H1 (cell line): ENCODE measurements at regions not wholly inside any gene's neighbourhood (a gene's known extent, or its start where the extent isn't known, plus 50 kb on each side); places are given as distances from the start of the nearest gene placed in this dataset.

Source experiments
- BCL11A ChIP-seq, 2 experiments: IDR thresholded peaks; one replicate each; pipeline ENCODE4 v1.6.1; 2011; ENCODE audit warnings: low read depth in 2 of 2, low read length in 2 of 2, mild to moderate bottlenecking in 2 of 2
- CHD1 ChIP-seq: IDR thresholded peaks from 2 replicates; pipeline ENCODE4 v1.6.1; 2012; ENCODE audit warnings: low read depth, low read length, improper control_type of control experiment
- CHD7 ChIP-seq: fragments of 300-600 bp; sonication (generic); IDR thresholded peaks from 2 replicates; pipeline ENCODE4 v1.7.1; 2012; ENCODE audit warnings: low read length, moderate library complexity, mild to moderate bottlenecking, inconsistent platforms; ENCODE audit not compliant: insufficient replicate concordance
- CTCF ChIP-seq, 3 experiments: IDR thresholded peaks; 1 replicate in 2 of 3; 2 replicates in 1 of 3; pipeline versions ENCODE4 v1.5.1 to v1.6.1; 2011; ENCODE audit warnings: low read length in 3 of 3, mild to moderate bottlenecking in 3 of 3, inconsistent platforms in 2 of 3, low read depth in 1 of 3, moderate library complexity in 1 of 3; ENCODE audit not compliant: insufficient read depth in 1 of 3; ENCODE audit errors: control extremely low read depth in 1 of 3
- RBBP5 ChIP-seq: IDR thresholded peaks from 2 replicates; pipeline ENCODE4 v1.7.1; 2012; ENCODE audit warnings: low read depth, mild to moderate bottlenecking, inconsistent platforms, low read length, moderate library complexity, borderline replicate concordance
- RFX5 ChIP-seq: IDR thresholded peaks from 2 replicates; pipeline ENCODE4 v1.6.1; 2011; ENCODE audit warnings: low read depth, low read length, improper control_type of control experiment, borderline replicate concordance
- SIRT6 ChIP-seq: IDR thresholded peaks from one replicate; pipeline ENCODE4 v1.7.1; 2012; ENCODE audit warnings: low read length, inconsistent platforms
- SP4 ChIP-seq: IDR thresholded peaks from 2 replicates; pipeline ENCODE4 v1.6.1; 2012; ENCODE audit warnings: low read length, inconsistent platforms
- ZNF274 ChIP-seq: IDR thresholded peaks from 2 replicates; pipeline ENCODE4 v1.7.0; 2012; ENCODE audit warnings: low read length, borderline replicate concordance; ENCODE audit errors: extremely low read depth

GRCh38 chr9:1870915-1871314 lies 144.2 kb upstream of the SMARCA2 start (continued):
- TF ChIP-seq CHD7 (no peak), BCL11A (IDR thresholded peaks at IDR 0.05; ENCODE audit: low read depth in 2 of 2, low read length in 2 of 2) (no peak), RFX5 (no peak), ZNF274 (no peak), CHD1 (no peak), SP4 (no peak), RBBP5 (no peak), SIRT6 (no peak), CTCF (IDR thresholded peaks at IDR 0.05; ENCODE audit: control extremely low read depth in 1 of 3, insufficient read depth in 1 of 3, low read depth in 1 of 3, low read length in 3 of 3) (no peak)
